AG04449 (cell line): ENCODE measurements at regions not wholly inside any gene's neighbourhood (a gene's known extent, or its start where the extent isn't known, plus 50 kb on each side); places are given as distances from the start of the nearest gene placed in this dataset.
"Not testable (repeated sequence)": the region's sequence is repeated elsewhere in the genome, so short reads cannot be mapped to it uniquely, and the experiment has no call there.

ENCODE experiments used
- CTCF ChIA-PET: fragments of 350-600 bp; formaldehyde crosslinking; extraction: SDS; loops from one replicate; lab custom pipeline; 2021; ENCODE audit warnings: antibody characterized with exemption; lab: Yijun Ruan, JAX
- POLR2A ChIA-PET: fragments of 400-600, 350-600 bp; formaldehyde crosslinking; extraction: SDS; loops from one replicate; lab custom pipeline; 2020; ENCODE audit warnings: antibody characterized with exemption, inconsistent platforms; lab: Yijun Ruan, JAX
- DNase-seq: peaks from one replicate; pipeline ENCODE4 v3.0.0-alpha.2; 2010; ENCODE audit warnings: low read depth, low spot score
- H3K4me3 ChIP-seq: 2 replicates; pipeline ENCODE4 v1.5.1; 2011; ENCODE audit warnings: low read depth, mild to moderate bottlenecking, control low read depth, low read length
- CTCF ChIP-seq: IDR thresholded peaks from one replicate; pipeline ENCODE4 v1.5.1; 2011; ENCODE audit warnings: mild to moderate bottlenecking, moderate library complexity, low read length, control low read depth, inconsistent platforms; ENCODE audit not compliant: insufficient read depth; ENCODE audit errors: missing control alignments

DNA sequence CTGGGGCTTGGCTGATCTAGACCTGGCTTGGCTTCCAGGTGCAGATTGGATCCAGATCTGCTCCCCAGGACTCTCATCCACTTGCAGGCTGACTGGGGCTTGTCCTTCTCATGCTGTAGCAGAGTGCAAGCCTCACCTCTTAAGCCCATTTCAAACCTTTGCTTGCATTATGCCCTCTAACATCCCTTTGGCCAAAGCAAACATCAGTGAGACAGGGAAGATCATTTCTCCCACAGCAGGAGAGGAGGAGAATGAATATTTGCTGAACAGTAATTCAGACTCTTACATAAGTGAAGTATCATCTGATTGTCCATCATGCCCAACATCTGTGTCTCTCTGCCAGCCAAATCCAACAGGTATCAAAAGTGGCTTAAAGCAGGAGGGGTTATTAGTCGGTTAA is 194.9 kb downstream of the C9orf152 start:
- POLR2A ChIA-PET: no interaction called here
- no peak for DNase-seq
- no peak for TF ChIP-seq CTCF

GRCh38 chr9:110015759-110016158 is 192.2 kb downstream of the C9orf152 start:
- TF ChIP-seq CTCF: no peak
- H3K4me3 ChIP-seq: no peak overlapping the region
- ChIA-PET CTCF (interaction anchor here (1.0 to 1.4 kb wide), 3 partner anchors 13 to 104 kb away, joined by 3 read pairs; no protein-coding TSS in a partner anchor), POLR2A (interaction anchor here (1.0 kb wide), 1 partner anchor 29 kb away, joined by 4 read pairs; no protein-coding TSS in a partner anchor)
- no peak for DNase-seq

More for the DNA sequence above, 194.9 kb downstream of the C9orf152 start:
- CTCF ChIA-PET: no interaction called here
- no peak overlapping the region for H3K4me3 ChIP-seq

DNA sequence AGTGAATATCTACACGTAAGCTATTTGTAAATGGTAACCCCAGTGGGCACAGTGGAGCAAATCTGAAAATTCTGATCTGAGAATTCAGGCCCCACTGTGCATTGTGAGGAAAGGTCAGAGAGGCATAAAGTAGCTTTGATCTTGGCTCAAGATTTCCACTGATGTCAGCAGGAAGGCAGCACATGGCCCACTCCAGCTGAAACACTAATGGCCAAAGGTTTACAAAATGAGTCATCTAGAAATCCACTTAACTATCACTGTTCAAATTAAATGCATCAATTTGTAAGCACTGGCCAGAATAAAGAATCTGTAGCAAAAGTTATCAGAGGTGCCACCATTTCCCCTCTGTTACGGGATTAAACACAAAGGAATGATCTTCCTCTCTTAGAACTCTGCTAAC is 191.6 kb downstream of the C9orf152 start:
- no peak for DNase-seq

DNA sequence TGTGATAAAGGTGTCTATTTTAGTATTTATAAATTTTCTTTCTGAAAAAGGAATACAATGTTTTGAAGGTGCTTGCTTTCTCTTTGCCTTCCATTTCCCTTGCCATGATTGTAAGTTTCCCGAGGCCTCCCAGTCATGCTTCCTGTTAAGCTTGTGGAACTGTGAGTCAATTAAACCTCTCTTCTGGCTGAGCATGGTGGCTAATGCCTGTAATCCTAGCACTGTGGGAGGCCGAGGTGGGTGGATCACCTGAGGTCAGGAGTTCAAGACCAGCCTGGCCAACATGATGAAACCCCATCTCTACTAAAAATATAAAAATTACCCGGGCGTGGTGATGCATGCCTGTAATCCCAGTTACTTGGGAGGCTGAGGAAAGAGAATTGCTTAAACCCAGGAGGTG is 187.7 kb downstream of the C9orf152 start:
- H3K4me3 ChIP-seq, POLR2A ChIA-PET, DNase-seq: not testable (repeated sequence)
- CTCF ChIA-PET: interaction anchor here (1.3 kb wide), 1 partner anchor 117 kb away, joined by 3 read pairs; no protein-coding TSS in a partner anchor

More for the DNA sequence above, 191.6 kb downstream of the C9orf152 start:
- ChIA-PET CTCF (interaction anchor here (1.0 to 1.4 kb wide), 2 partner anchors 21 to 104 kb away, joined by 3 read pairs; no protein-coding TSS in a partner anchor), POLR2A (interaction anchor here (1.0 kb wide), 1 partner anchor 30 kb away, joined by 4 read pairs; no protein-coding TSS in a partner anchor)
- no peak overlapping the region for H3K4me3 ChIP-seq
- no peak for TF ChIP-seq CTCF

- no peak for TF ChIP-seq CTCF
- no peak for DNase-seq
- POLR2A ChIA-PET: no interaction called here
These were observed 186.1 kb downstream of the C9orf152 start for GRCh38 chr9:110021891-110022290.

DNA sequence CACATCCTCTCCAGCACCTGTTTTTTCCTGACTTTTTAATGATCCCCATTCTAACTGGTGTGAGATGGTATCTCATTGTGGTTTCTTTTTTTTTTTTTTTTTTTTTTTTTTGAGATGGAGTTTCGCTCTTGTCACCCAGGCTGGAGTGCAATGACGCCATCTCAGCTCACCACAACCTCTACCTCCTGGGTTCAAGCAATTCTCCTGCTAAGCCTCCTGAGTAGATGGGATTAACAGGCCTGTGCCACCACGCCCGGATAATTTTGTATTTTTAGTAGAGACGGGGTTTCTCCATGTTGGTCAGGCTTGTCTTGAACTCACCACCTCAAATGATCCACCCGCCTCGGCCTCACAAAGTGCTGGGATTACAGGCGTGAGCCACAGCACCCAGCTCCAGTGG is 184.7 kb downstream of the C9orf152 start:
- POLR2A ChIA-PET, CTCF ChIA-PET: not testable (repeated sequence)

More at GRCh38 chr9:110021891-110022290, 186.1 kb downstream of the C9orf152 start:
- H3K4me3 ChIP-seq: no peak overlapping the region
- CTCF ChIA-PET: no interaction called here

GRCh38 chr9:110025551-110026170 is 182.3 kb downstream of the C9orf152 start:
- no peak for DNase-seq
- CTCF ChIA-PET: no interaction called here
- POLR2A ChIA-PET: no interaction called here
- no peak overlapping the region for H3K4me3 ChIP-seq
- TF ChIP-seq CTCF: no peak

More for the DNA sequence above, 184.7 kb downstream of the C9orf152 start:
- H3K4me3 ChIP-seq, DNase-seq: not testable (repeated sequence)
